ENCODE measurements at regions not wholly inside any gene's neighbourhood (a gene's known extent, or its start where the extent isn't known, plus 50 kb on each side); places are given as distances from the start of the nearest gene placed in this dataset.

DNA sequence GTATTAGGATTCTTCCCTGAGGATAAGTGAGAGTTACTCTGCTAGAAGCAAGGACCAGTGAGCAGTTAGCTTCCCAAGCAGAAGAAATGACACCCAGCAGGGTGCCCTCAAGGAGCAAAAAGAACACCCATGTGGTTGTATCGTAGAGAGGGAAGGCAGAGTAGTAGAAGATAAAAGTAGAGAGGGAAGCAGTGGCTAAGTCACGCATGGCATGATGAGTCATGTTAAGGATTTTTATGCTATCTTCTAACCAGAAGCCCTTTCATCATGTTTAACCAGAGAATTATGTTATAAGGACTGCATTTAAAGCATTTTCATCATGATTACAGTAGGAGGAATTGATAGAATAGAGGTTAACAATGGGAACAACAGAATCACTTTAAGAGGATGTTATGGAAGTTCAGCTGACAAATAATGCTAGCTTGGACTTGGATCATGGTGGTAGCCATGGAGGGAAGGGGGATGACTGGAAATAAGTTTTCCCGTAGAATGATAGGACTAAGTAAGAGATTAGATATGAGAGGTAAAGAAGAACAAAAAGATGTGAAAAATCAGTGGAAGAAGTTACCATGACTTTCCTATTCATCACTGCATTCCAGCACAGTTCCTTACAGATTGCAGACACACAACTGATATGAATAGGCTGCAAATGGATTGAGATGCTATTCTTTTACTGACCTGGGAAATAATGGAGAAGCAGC, 383.5 kb upstream of the INTU start (continued):
- TF ChIP-seq ZBTB4 (CRISPR knock-in tag; IDR thresholded peaks at IDR 0.05), result no peak
- TF ChIP-seq, protein P1, sequence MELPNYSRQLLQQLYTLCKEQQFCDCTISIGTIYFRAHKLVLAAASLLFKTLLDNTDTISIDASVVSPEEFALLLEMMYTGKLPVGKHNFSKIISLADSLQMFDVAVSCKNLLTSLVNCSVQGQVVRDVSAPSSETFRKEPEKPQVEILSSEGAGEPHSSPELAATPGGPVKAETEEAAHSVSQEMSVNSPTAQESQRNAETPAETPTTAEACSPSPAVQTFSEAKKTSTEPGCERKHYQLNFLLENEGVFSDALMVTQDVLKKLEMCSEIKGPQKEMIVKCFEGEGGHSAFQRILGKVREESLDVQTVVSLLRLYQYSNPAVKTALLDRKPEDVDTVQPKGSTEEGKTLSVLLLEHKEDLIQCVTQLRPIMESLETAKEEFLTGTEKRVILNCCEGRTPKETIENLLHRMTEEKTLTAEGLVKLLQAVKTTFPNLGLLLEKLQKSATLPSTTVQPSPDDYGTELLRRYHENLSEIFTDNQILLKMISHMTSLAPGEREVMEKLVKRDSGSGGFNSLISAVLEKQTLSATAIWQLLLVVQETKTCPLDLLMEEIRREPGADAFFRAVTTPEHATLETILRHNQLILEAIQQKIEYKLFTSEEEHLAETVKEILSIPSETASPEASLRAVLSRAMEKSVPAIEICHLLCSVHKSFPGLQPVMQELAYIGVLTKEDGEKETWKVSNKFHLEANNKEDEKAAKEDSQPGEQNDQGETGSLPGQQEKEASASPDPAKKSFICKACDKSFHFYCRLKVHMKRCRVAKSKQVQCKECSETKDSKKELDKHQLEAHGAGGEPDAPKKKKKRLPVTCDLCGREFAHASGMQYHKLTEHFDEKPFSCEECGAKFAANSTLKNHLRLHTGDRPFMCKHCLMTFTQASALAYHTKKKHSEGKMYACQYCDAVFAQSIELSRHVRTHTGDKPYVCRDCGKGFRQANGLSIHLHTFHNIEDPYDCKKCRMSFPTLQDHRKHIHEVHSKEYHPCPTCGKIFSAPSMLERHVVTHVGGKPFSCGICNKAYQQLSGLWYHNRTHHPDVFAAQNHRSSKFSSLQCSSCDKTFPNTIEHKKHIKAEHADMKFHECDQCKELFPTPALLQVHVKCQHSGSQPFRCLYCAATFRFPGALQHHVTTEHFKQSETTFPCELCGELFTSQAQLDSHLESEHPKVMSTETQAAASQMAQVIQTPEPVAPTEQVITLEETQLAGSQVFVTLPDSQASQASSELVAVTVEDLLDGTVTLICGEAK (IDR thresholded peaks at IDR 0.05; ENCODE audit: borderline replicate concordance), result no peak
- no peak for TF ChIP-seq EZH2 (IDR thresholded peaks at IDR 0.05; ENCODE audit: borderline replicate concordance, control insufficient read depth, low read depth, low read length)
- TF ChIP-seq, protein P2, sequence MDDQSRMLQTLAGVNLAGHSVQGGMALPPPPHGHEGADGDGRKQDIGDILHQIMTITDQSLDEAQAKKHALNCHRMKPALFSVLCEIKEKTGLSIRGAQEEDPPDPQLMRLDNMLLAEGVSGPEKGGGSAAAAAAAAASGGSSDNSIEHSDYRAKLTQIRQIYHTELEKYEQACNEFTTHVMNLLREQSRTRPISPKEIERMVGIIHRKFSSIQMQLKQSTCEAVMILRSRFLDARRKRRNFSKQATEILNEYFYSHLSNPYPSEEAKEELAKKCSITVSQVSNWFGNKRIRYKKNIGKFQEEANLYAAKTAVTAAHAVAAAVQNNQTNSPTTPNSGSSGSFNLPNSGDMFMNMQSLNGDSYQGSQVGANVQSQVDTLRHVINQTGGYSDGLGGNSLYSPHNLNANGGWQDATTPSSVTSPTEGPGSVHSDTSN (IDR thresholded peaks at IDR 0.05; ENCODE audit: insufficient replicate concordance, low read depth, low read length), result no peak
